ENCODE measurements at regions not wholly inside any gene's neighbourhood (a gene's known extent, or its start where the extent isn't known, plus 50 kb on each side); places are given as distances from the start of the nearest gene placed in this dataset.

DNA sequence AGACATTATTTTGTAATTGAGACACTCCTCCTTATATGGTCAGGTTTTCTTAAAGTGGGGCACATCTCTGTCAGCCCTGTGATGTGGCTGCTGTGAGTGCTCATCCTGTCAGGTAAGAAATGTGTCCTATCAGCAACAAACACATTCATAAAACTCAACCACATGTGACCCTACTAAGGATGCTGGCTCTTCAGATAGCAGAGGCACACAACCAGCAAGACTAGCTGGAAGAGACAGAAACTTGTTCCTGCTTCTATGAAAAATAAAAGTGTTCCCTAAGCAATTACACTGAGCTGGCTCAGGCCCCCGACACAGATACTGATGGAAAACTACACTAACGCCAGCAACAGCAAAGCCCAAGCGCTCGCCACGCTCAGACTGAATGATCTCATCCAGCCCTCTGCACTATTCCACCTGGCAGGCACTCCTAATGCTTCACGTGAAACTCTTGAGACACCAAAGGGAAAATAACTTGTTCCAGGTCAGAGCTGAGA is 49.8 kb upstream of the CYP2D6 start:
- DNase-seq (ENCODE audit: low read depth) = peak; percentile 41
- TF ChIP-seq, protein P1, sequence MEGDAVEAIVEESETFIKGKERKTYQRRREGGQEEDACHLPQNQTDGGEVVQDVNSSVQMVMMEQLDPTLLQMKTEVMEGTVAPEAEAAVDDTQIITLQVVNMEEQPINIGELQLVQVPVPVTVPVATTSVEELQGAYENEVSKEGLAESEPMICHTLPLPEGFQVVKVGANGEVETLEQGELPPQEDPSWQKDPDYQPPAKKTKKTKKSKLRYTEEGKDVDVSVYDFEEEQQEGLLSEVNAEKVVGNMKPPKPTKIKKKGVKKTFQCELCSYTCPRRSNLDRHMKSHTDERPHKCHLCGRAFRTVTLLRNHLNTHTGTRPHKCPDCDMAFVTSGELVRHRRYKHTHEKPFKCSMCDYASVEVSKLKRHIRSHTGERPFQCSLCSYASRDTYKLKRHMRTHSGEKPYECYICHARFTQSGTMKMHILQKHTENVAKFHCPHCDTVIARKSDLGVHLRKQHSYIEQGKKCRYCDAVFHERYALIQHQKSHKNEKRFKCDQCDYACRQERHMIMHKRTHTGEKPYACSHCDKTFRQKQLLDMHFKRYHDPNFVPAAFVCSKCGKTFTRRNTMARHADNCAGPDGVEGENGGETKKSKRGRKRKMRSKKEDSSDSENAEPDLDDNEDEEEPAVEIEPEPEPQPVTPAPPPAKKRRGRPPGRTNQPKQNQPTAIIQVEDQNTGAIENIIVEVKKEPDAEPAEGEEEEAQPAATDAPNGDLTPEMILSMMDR (IDR thresholded peaks at IDR 0.05; ENCODE audit: insufficient read depth, low read depth, low read length, missing control alignments) = no peak
- H3K4me3 ChIP-seq (ENCODE audit: low read depth, low read length) = no peak overlapping the region
